Glutamatergic neuron (in vitro differentiated cells): ENCODE measurements at regions not wholly inside any gene's neighbourhood (a gene's known extent, or its start where the extent isn't known, plus 50 kb on each side); places are given as distances from the start of the nearest gene placed in this dataset.

Source experiments
- DNase-seq: peaks from one replicate; pipeline ENCODE4 v3.0.0; 2022
- H3K27ac Mint-ChIP-seq: one replicate; pipeline ENCODE4 v1.8.0; 2020; ENCODE audit warnings: mild to moderate bottlenecking, mixed read lengths, inconsistent platforms; ENCODE audit not compliant: unreplicated experiment
- H3K27me3 Mint-ChIP-seq: one replicate; pipeline ENCODE4 v1.8.0; 2020; ENCODE audit warnings: mild to moderate bottlenecking, moderate library complexity, mixed read lengths, inconsistent platforms; ENCODE audit not compliant: unreplicated experiment
- H3K36me3 Mint-ChIP-seq: one replicate; pipeline ENCODE4 v1.8.0; 2020; ENCODE audit warnings: mild to moderate bottlenecking, mixed read lengths, inconsistent platforms; ENCODE audit not compliant: unreplicated experiment
- H3K4me1 Mint-ChIP-seq: one replicate; pipeline ENCODE4 v1.8.0; 2020; ENCODE audit warnings: mild to moderate bottlenecking, low read depth, mixed read lengths, inconsistent platforms; ENCODE audit not compliant: unreplicated experiment
- H3K4me3 Mint-ChIP-seq: one replicate; pipeline ENCODE4 v1.8.0; 2020; ENCODE audit warnings: mild to moderate bottlenecking, mixed read lengths, inconsistent platforms; ENCODE audit not compliant: unreplicated experiment
- H3K9me3 Mint-ChIP-seq: one replicate; pipeline ENCODE4 v1.8.0; 2020; ENCODE audit warnings: mild to moderate bottlenecking, moderate library complexity, mixed read lengths, inconsistent platforms; ENCODE audit not compliant: unreplicated experiment
- CTCF ChIP-seq: fragments of 200-600 bp; sonication (generic); IDR thresholded peaks from one replicate; pipeline ENCODE4 v1.5.0; 2021; ENCODE audit not compliant: partially characterized antibody, unreplicated experiment

GRCh38 chr6:74606582-74607071 is 599.2 kb downstream of the COL12A1 start:
- no peak overlapping the region for H3K27ac Mint-ChIP-seq

GRCh38 chr6:74605922-74606581 is 599.8 kb downstream of the COL12A1 start:
- no peak overlapping the region for H3K27ac Mint-ChIP-seq
- TF ChIP-seq CTCF = no peak
- H3K9me3 Mint-ChIP-seq = no peaks in the 10 kb centered on the region
- H3K27me3 Mint-ChIP-seq = peaks cover 4% of the 10 kb centered on the region
- no peak overlapping the region for H3K4me3 Mint-ChIP-seq
- no peak for DNase-seq
- no peaks in the 10 kb centered on the region for H3K36me3 Mint-ChIP-seq
- no peaks in the 10 kb centered on the region for H3K4me1 Mint-ChIP-seq

More at GRCh38 chr6:74606582-74607071, 599.2 kb downstream of the COL12A1 start:
- no peak for DNase-seq
- no peaks in the 10 kb centered on the region for H3K4me1 Mint-ChIP-seq
- TF ChIP-seq CTCF = no peak
- H3K36me3 Mint-ChIP-seq = no peaks in the 10 kb centered on the region
- H3K27me3 Mint-ChIP-seq = peaks cover 4% of the 10 kb centered on the region
- H3K9me3 Mint-ChIP-seq = no peaks in the 10 kb centered on the region
- H3K4me3 Mint-ChIP-seq = no peak overlapping the region

GRCh38 chr6:74604279-74604678 is 601.6 kb downstream of the COL12A1 start:
- no peak overlapping the region for H3K27ac Mint-ChIP-seq
- H3K36me3 Mint-ChIP-seq = no peaks in the 10 kb centered on the region
- no peaks in the 10 kb centered on the region for H3K9me3 Mint-ChIP-seq
- no peak for DNase-seq
- H3K27me3 Mint-ChIP-seq = peaks cover 4% of the 10 kb centered on the region
- TF ChIP-seq CTCF = no peak
- H3K4me3 Mint-ChIP-seq = no peak overlapping the region
- no peaks in the 10 kb centered on the region for H3K4me1 Mint-ChIP-seq

- H3K4me1 Mint-ChIP-seq = no peaks in the 10 kb centered on the region
- TF ChIP-seq CTCF = no peak
- peaks cover 4% of the 10 kb centered on the region for H3K27me3 Mint-ChIP-seq
- DNase-seq = no peak
- no peaks in the 10 kb centered on the region for H3K9me3 Mint-ChIP-seq
- no peak overlapping the region for H3K4me3 Mint-ChIP-seq
- H3K27ac Mint-ChIP-seq = no peak overlapping the region
- no peaks in the 10 kb centered on the region for H3K36me3 Mint-ChIP-seq
Measured at GRCh38 chr6:74603322-74604076, 602.4 kb downstream of the COL12A1 start.

GRCh38 chr6:74602206-74602605 is 603.6 kb downstream of the COL12A1 start:
- no peak for TF ChIP-seq CTCF
- no peaks in the 10 kb centered on the region for H3K4me1 Mint-ChIP-seq
- peaks cover 6% of the 10 kb centered on the region for H3K27me3 Mint-ChIP-seq
- H3K9me3 Mint-ChIP-seq = no peaks in the 10 kb centered on the region
- no peaks in the 10 kb centered on the region for H3K36me3 Mint-ChIP-seq
- no peak for DNase-seq
- H3K4me3 Mint-ChIP-seq = no peak overlapping the region
- no peak overlapping the region for H3K27ac Mint-ChIP-seq
